Left lobe of liver (tissue), 2 donors: ENCODE measurements at regions not wholly inside any gene's neighbourhood (a gene's known extent, or its start where the extent isn't known, plus 50 kb on each side); places are given as distances from the start of the nearest gene placed in this dataset.
"Not testable (repeated sequence)": the region's sequence is repeated elsewhere in the genome, so short reads cannot be mapped to it uniquely, and the experiment has no call there.

Experiments
- ATAC-seq: fragments of 200-7000 bp; cut with Tn5 transposase; one replicate; pipeline ENCODE4 v1.9.1; 2020; ENCODE audit warnings: mild to moderate bottlenecking, moderate library complexity
- DNase-seq: peaks from one replicate; pipeline ENCODE4 v3.0.0-alpha.2; 2020; ENCODE audit warnings: low spot score
- donor health status: DM: no; HTN: no; CAD: no; lungs with moderate emphysema.
- donor health status: DM: no; HTN: yes; CAD: no.

- no peak for DNase-seq
These were observed 177.3 kb downstream of the KLF13 start for GRCh38 chr15:31503758-31504461.

DNA sequence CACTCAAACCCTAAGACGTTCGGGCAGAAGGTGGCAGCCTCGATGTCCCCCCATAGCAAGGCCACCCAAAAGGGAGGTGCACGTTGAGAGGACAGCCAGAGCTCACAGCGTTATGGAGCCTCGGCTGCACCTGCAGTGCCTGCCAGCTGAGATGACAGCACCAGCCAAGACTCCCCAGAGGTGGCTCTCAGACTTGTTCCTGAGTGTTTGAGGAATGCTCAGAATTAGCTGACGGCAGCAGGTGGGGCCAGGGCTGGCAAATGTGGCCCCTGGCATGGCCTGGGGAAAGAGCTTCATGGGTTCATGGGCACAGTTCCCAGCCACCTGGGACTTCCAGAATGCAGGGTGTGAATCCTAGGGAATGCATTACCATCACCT, 177.8 kb downstream of the KLF13 start:
- DNase-seq (no peak), ATAC-seq (no peak)

More at GRCh38 chr15:31503758-31504461, 177.3 kb downstream of the KLF13 start:
- ATAC-seq: no peak

GRCh38 chr15:31507573-31507972, 180.9 kb downstream of the KLF13 start:
- DNase-seq, ATAC-seq: not testable (repeated sequence)

DNA sequence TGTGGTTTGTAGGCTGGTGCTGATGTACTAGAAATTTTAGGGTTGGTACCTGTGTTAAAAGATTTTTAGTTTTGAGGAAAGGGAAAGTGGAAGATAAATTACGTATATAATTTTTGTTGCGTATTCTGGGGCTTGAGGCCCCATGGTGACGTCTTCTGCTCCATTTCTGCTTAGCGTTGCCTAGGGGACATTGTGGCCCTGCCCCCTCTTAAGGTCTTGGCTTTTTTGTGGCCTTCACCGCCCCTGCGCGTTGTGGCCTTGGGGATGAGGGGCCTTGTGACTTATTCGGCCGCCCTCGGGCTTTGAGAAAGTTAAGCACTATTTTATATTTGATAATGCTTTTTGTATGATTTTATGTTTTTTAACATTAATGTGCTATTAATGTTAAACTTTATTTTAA, 182.0 kb downstream of the KLF13 start:
- no peak for ATAC-seq

GRCh38 chr15:31510057-31510456, 183.4 kb downstream of the KLF13 start:
- DNase-seq (no peak), ATAC-seq (no peak)

More for the DNA sequence above, 182.0 kb downstream of the KLF13 start:
- DNase-seq: no peak

DNA sequence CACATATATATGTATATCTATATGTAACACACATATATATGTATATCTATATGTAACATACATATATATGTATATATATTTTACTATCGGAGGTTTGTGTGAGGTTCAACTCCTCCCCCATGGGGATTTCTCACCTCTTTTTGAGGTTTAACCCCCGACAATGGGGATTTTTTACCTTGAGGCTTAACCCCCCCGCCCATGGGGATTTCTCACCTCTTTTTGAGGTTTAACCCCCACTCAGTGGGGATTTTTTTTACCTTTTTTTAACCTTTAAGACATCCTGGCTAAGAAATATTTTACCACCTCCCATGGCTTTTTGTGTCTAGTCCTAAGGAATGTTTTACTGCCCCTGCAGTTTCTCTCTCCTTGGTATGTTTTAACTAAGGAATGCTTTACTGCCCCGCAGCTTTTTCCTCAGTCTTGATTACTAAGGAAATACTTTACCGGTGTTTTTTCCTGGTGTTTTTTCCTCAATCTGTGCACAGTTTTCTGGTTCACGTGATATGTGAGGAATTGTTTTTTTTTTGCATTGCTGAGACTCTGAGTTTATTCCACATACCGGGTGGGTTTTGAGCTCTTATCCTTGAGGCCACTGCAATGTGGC, 185.2 kb downstream of the KLF13 start:
- DNase-seq (no peak), ATAC-seq (no peak)

DNA sequence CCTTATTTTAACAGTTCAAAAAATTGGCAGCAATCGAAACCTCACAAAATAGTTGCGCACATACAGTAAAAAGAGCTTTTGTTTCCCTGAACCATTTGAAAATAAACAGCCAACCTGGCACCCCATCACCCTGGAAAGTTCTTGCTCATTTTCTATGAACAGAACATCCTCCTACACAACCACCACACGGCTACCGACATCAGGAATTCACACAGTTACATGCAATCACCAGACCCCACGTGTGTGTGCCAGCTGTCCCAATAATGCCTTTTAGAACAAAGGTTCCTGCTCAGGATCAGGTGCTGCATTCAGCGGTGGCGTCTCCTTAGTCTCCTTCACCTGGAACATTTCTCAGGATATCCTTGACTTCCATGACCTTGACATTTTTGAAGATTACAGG, 186.5 kb downstream of the KLF13 start:
- ATAC-seq (no peak), DNase-seq (no peak)

GRCh38 chr15:31516440-31516839, 189.8 kb downstream of the KLF13 start:
- DNase-seq (no peak), ATAC-seq (no peak)

GRCh38 chr15:31516874-31517273, 190.2 kb downstream of the KLF13 start:
- DNase-seq: peak; percentile 87
- peak; percentile 96 for ATAC-seq

DNA sequence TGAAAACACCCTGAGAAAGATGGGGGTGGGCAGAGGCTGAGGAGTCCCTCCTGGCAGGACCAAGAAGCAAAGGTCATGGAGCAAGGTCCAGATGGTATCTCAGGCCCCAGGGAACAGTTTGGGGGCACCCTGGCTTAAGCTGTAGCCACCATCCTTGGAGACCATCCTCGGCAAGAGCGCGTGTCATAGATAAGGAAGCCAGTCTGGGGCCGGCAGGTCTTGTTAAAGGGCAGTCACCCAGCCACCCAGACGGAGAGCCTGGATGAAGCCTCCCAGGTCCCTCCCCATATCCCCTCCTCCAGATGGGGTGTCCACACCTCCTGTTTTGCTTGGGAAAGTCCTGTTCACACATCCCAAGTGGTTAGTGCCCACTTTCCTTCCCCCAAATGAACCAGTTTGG, 191.1 kb downstream of the KLF13 start:
- no peak for DNase-seq

DNA sequence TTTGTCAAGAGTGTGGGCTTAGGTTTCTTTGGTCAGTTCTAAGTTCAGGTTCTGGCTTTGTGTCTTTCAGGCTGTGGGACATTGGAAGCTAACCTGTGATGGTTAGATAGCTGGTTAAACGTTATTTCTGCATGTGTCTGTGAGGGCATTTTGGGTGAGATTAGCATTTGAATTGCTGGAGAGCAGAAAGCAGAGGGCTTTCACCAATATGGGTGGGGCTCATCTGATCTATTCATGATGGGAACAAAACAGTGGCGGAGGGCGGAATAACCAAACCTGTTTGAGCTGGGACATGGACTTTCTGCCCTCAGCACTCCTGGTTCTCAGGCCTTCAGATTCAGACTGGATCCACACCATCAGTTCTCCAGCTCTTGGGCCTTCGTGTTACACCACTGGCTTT, 195.4 kb downstream of the KLF13 start:
- DNase-seq: no peak

More for the DNA sequence above, 191.1 kb downstream of the KLF13 start:
- ATAC-seq: no peak

DNA sequence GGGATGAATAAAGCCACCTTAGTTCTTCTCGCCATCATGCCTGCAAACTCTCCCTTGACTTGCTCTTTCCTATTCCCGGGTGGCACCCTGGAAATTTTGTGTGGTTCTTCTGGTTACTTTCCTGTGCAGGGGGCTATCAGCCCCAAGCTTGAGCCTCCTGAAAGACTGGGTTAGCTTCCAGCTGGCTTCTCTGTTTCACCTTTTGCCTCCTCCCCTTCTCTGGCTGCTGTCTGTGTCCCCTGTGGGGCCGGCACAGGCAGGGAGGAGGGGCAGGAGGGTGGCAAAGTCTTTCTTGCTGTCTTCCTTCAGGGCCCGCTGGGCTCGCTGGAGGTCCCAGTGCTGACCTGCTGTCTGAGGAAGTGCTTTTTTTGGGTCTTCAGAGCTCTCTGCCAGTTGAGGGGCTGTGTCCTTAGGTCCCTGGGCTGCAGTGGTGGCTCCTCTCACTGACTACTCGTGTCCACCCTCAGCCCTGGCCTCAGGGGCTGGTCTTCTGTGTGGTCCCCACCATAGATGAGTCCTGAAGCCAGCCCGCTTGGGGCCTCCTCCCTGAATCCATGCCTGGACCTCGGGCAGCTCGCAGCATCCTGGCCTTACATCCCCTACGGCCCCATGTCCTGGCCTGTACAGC, 196.5 kb downstream of the KLF13 start:
- DNase-seq (no peak), ATAC-seq (no peak)

More for the DNA sequence above, 195.4 kb downstream of the KLF13 start:
- no peak for ATAC-seq

DNA sequence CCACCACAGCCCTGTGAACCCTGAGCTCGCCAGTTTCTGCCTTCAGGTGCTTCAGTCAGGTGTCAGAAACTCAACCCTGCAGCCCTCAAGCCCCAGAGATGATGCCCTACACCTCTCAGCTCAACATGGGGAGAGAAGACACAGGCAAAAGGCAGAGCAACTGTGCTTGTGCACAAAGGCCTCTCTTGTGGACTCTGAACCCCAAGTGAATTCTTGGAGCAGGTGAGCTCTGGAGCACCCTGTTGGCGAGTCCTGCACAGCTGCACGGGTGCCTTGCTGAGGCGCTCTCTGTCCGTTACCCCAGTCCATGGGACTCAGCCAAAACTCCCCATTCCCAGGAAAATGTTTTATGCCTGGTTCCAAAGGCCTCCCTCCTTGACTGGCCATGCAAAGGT, 197.0 kb downstream of the KLF13 start:
- no peak for ATAC-seq
- no peak for DNase-seq

DNA sequence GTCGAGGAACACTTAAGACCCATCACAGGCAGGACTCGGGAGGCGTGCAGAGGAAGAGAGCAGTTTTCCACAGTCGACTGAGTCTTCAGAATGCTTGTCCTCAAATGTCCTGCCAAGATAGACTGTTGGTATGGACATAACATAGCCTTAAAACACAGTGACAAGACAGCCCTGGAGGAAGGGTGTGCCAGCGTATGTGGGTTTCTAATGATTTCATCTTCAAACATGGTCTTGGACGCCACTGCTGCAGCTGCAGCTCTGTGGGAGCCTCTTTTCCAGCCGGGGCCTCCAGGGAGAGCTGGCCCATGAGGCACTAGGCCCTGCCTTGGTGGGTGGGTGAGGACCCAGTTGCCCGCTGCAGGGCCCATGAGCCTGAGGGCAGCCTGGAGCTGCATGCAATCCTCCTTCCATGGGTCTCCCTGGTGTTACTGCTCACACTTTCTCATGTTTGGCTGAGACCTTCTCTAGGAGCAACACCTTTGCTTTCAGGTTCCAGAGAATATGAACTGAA, 198.6 kb downstream of the KLF13 start:
- no peak for ATAC-seq
- DNase-seq: no peak

DNA sequence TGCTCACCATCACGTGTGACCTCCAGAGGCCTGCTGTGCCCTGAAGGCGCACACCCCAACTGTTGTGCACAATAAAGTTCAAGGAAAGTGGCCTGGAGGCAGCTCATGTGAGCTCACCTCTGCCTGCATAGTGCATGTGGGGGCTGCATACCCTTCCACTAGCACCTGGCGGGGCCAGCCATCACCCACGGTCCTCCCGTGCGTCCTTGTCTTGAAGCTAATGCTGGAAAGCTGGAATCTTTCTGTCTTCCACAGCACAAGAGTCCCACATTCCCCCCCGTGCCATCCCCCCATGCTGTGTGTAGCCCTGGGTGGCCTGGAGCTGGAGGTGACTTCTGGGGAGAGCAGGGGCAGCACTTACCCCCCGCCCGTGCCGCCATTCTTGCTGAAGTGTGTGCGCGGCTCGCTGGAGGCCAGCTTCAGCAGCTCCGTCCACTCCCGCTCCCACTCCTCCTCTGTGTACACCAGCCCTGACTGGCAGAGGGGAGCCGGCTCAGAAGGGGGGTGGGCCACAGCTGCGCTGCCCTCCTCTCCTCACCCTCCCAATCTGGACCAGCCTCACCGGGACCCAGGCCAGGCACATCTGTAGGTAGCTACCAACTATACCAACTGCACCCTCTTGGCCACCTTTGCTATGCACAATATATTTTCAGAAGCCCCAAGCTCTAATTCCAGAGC, 199.5 kb downstream of the KLF13 start:
- DNase-seq (no peak), ATAC-seq (no peak)

DNA sequence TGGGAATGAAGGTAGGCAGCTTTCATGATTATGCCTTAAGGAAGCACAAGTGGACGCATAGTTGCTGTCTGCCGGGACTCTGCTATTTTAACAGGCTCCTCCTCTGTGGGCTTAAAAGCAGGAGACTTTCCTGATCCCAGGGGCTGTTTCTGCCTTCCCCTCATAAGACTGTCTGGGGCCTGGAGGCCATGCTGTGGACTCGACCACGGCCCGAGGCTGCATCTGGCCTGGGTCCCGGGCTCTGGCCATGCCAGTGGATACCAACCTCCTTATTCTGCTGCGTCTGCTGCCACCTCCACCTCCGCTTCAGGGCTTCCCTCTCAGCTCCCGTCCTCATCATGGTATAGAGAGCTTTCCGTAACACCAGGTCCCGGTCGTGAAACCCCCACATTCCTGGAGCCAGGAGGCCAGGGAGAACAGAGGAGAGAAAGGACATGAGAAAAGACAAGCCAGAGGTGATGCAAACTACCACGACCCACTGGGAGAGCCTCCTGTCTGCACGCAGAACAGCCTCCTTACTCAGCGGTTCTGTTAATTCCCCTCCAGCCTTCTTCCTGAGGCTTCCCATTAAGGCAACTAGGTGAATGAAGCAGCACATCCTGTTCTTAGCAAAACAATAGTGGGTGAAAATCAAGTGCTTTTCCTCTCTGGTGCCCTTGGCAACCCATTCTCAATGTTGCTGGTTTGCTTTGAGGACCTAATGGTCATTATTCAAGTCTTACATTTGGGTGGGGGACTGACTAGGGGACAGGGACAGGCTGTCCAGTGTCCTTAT, 200.5 kb downstream of the KLF13 start:
- no peak for DNase-seq
- ATAC-seq: peak; percentile 11

DNA sequence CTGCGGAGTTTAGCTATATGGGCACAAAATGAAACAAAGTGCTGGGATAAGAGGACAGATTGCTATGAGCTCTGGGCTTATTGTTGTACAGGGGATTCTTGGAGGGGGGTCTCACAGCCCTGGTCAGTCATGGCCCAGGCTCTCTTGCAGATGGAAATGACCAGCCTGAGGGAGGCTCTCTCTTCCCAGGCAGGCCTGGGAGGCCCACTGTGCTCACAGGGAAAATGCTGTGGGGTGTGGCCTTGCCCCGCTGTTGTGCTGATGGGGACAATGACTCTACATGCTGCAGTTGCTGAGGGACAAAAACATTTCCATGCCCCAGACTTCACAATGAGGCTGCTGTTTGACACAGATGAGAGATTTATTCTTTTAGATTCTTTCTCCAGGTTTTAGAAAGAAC, 202.2 kb downstream of the KLF13 start:
- no peak for DNase-seq
- no peak for ATAC-seq

DNA sequence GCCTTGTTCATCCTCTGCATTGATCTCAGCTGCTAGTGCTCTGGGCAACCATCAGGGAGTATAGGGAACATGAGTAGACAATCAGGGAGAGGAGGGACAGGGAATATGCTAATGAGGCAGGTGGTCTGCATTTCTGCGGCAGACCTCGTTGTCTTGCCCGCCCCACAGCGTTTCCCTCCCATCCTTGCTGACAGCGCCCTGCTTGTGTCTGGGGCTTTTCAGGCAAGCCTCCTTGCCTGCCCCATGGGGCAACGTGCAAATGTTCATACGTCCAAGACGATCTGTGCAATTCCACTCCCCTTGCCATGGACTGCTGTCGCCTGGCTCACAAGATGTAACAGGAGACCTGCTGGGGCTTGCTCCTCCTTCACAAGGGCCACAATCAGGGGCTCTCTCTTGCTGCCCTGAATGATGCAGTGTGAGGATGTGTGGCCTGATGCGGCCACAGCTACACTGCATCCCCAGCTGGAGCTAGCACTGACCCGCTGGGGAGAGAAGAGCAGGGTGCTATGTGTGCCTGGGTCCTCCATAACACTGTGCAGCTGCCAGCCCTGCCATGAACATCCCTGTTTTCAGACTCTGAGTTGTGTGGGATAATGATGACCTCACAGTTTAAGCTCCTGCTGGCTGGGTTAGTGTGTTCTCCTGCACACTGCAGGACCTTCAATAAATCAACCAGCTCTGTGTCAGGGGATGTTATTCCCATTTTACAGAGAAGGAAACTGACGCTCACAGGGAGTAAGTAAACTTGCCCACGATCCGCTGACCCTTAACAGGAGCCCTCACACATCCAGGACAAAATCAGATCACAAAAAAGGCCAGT, 211.3 kb downstream of the KLF13 start:
- DNase-seq: no peak
- ATAC-seq: no peak

DNA sequence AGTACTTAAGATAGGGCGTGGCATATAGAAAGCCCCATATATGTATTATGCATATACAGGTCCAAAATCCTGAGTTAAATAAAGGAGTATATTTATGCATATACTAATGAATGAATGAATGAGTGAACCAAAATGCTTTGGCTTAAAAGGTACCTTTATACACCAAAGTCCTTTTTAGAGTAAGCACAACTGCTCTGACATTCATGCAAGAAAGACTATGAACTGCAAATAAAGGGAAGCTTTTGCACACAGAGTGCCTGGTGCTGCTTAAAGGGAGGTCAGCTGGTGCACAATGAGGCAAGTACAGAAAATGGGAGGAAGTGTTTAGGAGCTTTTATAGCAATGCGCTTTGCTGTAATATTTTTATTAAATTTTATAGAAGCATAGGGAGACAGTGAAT, 214.0 kb downstream of the KLF13 start:
- ATAC-seq (peak; percentile 99), DNase-seq (no peak)

GRCh38 chr15:31544361-31544760, 217.7 kb downstream of the KLF13 start:
- ATAC-seq (no peak), DNase-seq (no peak)
